Natural killer cell (primary cell): ENCODE measurements at regions not wholly inside any gene's neighbourhood (a gene's known extent, or its start where the extent isn't known, plus 50 kb on each side); places are given as distances from the start of the nearest gene placed in this dataset.

Experiments used
- ATAC-seq, 3 donors: fragments of 150-1000 bp in 2 of 3; fragments of 200-7000 bp in 1 of 3; cut with Tn5 transposase; 1 replicate in 1 of 3; 2 replicates in 2 of 3; pipeline ENCODE4 v1.10.0; 2021; ENCODE audit warnings: mild to moderate bottlenecking in 2 of 3, moderate library complexity in 2 of 3
- DNase-seq, 2 donors: peaks; one replicate each; pipeline versions ENCODE4 v3.0.0 to v3.0.0-alpha.2; 2013 to 2021; ENCODE audit warnings: mixed read lengths in 1 of 2
- H3K27ac ChIP-seq: one replicate; pipeline ENCODE4 v1.5.1; 2013; ENCODE audit warnings: mild to moderate bottlenecking, low read length
- H3K27me3 ChIP-seq: one replicate; pipeline ENCODE4 v1.6.1; 2013; ENCODE audit warnings: low read length; ENCODE audit not compliant: control insufficient read depth, insufficient read depth
- H3K36me3 ChIP-seq: one replicate; pipeline ENCODE4 v1.6.1; 2013; ENCODE audit warnings: low read length; ENCODE audit not compliant: control insufficient read depth, insufficient read depth
- H3K4me1 ChIP-seq: one replicate; pipeline ENCODE4 v1.6.1; 2013; ENCODE audit warnings: low read length; ENCODE audit not compliant: control insufficient read depth, insufficient read depth
- H3K4me3 ChIP-seq: one replicate; pipeline ENCODE4 v1.5.1; 2013; ENCODE audit warnings: low read length
- H3K9me3 ChIP-seq: one replicate; pipeline ENCODE4 v1.6.1; 2013; ENCODE audit warnings: low read length; ENCODE audit not compliant: control insufficient read depth, insufficient read depth
- H3K27ac Mint-ChIP-seq, 2 donors: one replicate each; pipeline ENCODE4 v1.8.0; 2022; ENCODE audit warnings: mild to moderate bottlenecking in 2 of 2, mixed read lengths in 2 of 2, moderate library complexity in 1 of 2
- H3K27me3 Mint-ChIP-seq, 2 donors: one replicate each; pipeline ENCODE4 v1.8.0; 2022; ENCODE audit warnings: low read depth in 2 of 2, mixed read lengths in 2 of 2
- H3K36me3 Mint-ChIP-seq: one replicate; pipeline ENCODE4 v1.8.0; 2022; ENCODE audit warnings: mixed read lengths
- H3K4me1 Mint-ChIP-seq, 2 donors: one replicate each; pipeline ENCODE4 v1.8.0; 2022; ENCODE audit warnings: mixed read lengths in 2 of 2
- H3K4me3 Mint-ChIP-seq: one replicate; pipeline ENCODE4 v1.8.0; 2022; ENCODE audit warnings: mild to moderate bottlenecking, moderate library complexity, mixed read lengths
- H3K9me3 Mint-ChIP-seq, 2 donors: one replicate each; pipeline ENCODE4 v1.8.0; 2022; ENCODE audit warnings: mixed read lengths in 2 of 2
- WGBS: methylation state at CpG from one replicate; pipeline ENCODE4 v1.1.7; 2013; ENCODE audit warnings: missing lambda C conversion rate; ENCODE audit not compliant: insufficient coverage; 5-methylcytosine and 5-hydroxymethylcytosine counted together
- intact Hi-C: fragments of 100-400 bp; cut with micrococcal nuclease; formaldehyde crosslinking; loops from one replicate; pipeline ENCODE4 v1.14.2; 2022
- TF ChIP-seq, protein P1 (sequence below): fragments of 200-600 bp; IDR thresholded peaks from one replicate; pipeline ENCODE4 v1.8.0; 2022; ENCODE audit warnings: antibody characterized with exemption

DNA sequence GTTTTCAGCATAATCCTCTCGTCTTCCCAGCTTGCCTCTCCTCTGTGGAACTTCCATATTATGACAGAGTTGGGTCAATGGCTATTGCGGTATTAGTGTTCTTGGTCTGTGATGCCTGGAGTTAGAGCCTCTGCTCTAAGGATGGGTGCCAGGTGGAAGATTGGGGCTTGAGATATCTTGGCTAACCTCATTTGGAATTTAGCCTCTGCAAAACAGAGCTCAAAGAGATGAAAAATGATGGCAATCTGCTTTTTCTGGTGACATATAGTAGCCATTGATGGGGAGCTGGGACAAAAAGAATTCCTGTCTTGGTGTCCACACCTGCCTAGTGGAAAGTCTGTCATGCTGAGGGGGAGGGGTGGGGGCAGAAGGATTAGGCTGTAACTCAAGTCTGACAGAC lies 152.1 kb downstream of the RPL10L start:
- Histone ChIP-seq H3K27ac (no peak overlapping the region), H3K4me1 (no peaks in the 10 kb centered on the region), H3K36me3 (no peaks in the 10 kb centered on the region), H3K4me3 (no peak overlapping the region), H3K27me3 (no peaks in the 10 kb centered on the region), H3K9me3 (peaks cover 5% of the 10 kb centered on the region)
- no peak overlapping the region for H3K27ac Mint-ChIP-seq
- H3K27me3 Mint-ChIP-seq: no peaks in the 10 kb centered on the region
- intact Hi-C loops: no loop called here
- ATAC-seq (no peak), DNase-seq (no peak)
- no peak overlapping the region for H3K4me3 Mint-ChIP-seq
- peaks cover 4 to 11% of the 10 kb centered on the region in 2 donors for H3K9me3 Mint-ChIP-seq
- H3K4me1 Mint-ChIP-seq: no peaks in the 10 kb centered on the region
- TF ChIP-seq, protein P1, sequence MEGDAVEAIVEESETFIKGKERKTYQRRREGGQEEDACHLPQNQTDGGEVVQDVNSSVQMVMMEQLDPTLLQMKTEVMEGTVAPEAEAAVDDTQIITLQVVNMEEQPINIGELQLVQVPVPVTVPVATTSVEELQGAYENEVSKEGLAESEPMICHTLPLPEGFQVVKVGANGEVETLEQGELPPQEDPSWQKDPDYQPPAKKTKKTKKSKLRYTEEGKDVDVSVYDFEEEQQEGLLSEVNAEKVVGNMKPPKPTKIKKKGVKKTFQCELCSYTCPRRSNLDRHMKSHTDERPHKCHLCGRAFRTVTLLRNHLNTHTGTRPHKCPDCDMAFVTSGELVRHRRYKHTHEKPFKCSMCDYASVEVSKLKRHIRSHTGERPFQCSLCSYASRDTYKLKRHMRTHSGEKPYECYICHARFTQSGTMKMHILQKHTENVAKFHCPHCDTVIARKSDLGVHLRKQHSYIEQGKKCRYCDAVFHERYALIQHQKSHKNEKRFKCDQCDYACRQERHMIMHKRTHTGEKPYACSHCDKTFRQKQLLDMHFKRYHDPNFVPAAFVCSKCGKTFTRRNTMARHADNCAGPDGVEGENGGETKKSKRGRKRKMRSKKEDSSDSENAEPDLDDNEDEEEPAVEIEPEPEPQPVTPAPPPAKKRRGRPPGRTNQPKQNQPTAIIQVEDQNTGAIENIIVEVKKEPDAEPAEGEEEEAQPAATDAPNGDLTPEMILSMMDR: no peak
- no peaks in the 10 kb centered on the region for H3K36me3 Mint-ChIP-seq
- 85% methylated on average over 2 of the region's 2 CpGs for WGBS

DNA sequence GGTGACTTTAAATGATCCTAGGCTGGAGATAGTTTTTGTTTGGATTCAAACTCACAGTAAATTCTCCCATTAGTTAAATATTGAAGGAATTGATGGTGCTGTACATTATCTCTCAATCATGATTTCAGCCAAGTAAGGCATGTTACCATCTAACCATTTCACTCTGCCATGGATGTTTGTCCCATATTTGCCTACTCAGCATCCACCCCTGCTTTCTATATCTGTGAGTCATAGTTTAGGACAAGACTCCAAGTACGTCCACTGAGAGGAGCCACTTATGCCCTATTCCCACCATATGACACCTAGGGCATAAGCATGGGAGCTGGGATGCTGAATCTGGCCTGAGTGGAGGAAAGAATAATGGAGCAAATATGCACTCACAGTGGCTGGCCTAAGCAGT lies 155.2 kb downstream of the RPL10L start:
- WGBS: no CpG with 5 or more reads among the region's 1 CpG
- Histone ChIP-seq H3K36me3 (no peaks in the 10 kb centered on the region), H3K9me3 (peaks cover 5% of the 10 kb centered on the region), H3K27me3 (no peaks in the 10 kb centered on the region), H3K27ac (no peak overlapping the region), H3K4me3 (no peak overlapping the region), H3K4me1 (no peaks in the 10 kb centered on the region)
- H3K27me3 Mint-ChIP-seq: no peaks in the 10 kb centered on the region
- ATAC-seq (no peak), DNase-seq (no peak)
- H3K27ac Mint-ChIP-seq: no peak overlapping the region
- no peak overlapping the region for H3K4me3 Mint-ChIP-seq
- intact Hi-C loops: no loop called here
- H3K4me1 Mint-ChIP-seq: no peaks in the 10 kb centered on the region
- TF ChIP-seq, protein P1: no peak
- peaks cover 8 to 18% of the 10 kb centered on the region in 2 donors for H3K9me3 Mint-ChIP-seq
- H3K36me3 Mint-ChIP-seq: no peaks in the 10 kb centered on the region

DNA sequence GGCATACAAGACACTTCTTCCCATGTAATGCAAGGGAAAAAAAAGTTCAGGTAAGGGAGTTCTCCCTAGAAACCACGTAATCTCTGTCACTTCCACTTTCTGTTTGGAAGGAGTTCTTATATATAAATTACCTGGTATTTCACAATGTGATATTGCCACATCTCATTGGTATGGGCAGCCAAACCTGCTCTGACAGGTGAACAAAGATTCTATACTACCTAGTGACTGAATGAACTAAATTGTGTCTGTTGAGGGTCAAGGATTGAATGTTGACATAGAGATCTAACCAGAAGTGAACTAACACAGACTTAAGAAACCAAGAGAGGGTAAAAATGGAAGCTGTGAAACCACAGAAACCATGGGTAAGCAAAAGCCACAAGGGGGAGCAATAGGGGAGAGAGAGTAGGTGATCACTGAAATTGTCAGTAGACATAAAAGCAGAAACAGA lies 161.3 kb downstream of the RPL10L start:
- Mint-ChIP-seq H3K4me3 (no peak overlapping the region), H3K36me3 (no peaks in the 10 kb centered on the region), H3K4me1 (no peaks in the 10 kb centered on the region), H3K27me3 (no peaks in the 10 kb centered on the region), H3K27ac (no peak overlapping the region), H3K9me3 (peaks cover 18 to 21% of the 10 kb centered on the region in 2 donors)
- no peak overlapping the region for H3K27ac ChIP-seq
- H3K4me3 ChIP-seq: no peak overlapping the region
- peaks cover 5% of the 10 kb centered on the region for H3K9me3 ChIP-seq
- no CpG with 5 or more reads among the region's 1 CpG for WGBS
- TF ChIP-seq, protein P1: no peak
- no peaks in the 10 kb centered on the region for H3K27me3 ChIP-seq
- ATAC-seq (no peak), DNase-seq (no peak)
- no peaks in the 10 kb centered on the region for H3K36me3 ChIP-seq
- intact Hi-C loops: no loop called here
- no peaks in the 10 kb centered on the region for H3K4me1 ChIP-seq

DNA sequence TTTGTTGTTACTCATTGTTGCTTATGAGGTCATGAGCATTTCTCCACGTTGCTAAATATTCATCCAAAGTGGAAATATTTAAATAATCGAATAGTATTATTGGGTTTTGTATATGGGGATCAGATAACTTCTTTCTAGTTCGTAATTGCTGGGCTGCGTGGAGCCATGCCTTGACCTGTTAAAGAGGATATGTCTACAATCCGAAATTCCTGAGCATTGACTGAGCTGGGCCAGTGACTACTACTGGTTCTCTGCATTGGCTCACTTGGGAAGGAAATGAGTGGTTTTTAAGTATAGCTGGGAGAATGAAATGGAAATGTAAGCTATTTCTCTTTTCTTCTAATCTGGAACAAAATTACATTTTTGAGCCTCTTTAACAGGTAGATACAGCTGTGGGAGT lies 163.2 kb downstream of the RPL10L start:
- H3K36me3 Mint-ChIP-seq: no peaks in the 10 kb centered on the region
- intact Hi-C loops: no loop called here
- TF ChIP-seq, protein P1: no peak
- no peak overlapping the region for H3K27ac Mint-ChIP-seq
- H3K4me3 ChIP-seq: no peak overlapping the region
- no peak overlapping the region for H3K27ac ChIP-seq
- no peaks in the 10 kb centered on the region for H3K36me3 ChIP-seq
- H3K27me3 Mint-ChIP-seq: no peaks in the 10 kb centered on the region
- WGBS: 92% methylated on average over 5 of the region's 5 CpGs
- H3K4me1 ChIP-seq: no peaks in the 10 kb centered on the region
- no peaks in the 10 kb centered on the region for H3K27me3 ChIP-seq
- DNase-seq: no peak
- peaks cover 5% of the 10 kb centered on the region for H3K9me3 ChIP-seq
- no peak overlapping the region for H3K4me3 Mint-ChIP-seq
- H3K9me3 Mint-ChIP-seq: peaks cover 13 to 18% of the 10 kb centered on the region in 2 donors
- no peak for ATAC-seq
- no peaks in the 10 kb centered on the region for H3K4me1 Mint-ChIP-seq
